Natural killer cell (primary cell): ENCODE measurements at regions not wholly inside any gene's neighbourhood (a gene's known extent, or its start where the extent isn't known, plus 50 kb on each side); places are given as distances from the start of the nearest gene placed in this dataset.

Experiments
- ATAC-seq, 3 donors: fragments of 150-1000 bp in 2 of 3; fragments of 200-7000 bp in 1 of 3; cut with Tn5 transposase; 1 replicate in 1 of 3; 2 replicates in 2 of 3; pipeline ENCODE4 v1.10.0; 2021; ENCODE audit warnings: mild to moderate bottlenecking in 2 of 3, moderate library complexity in 2 of 3
- DNase-seq, 2 donors: peaks; one replicate each; pipeline versions ENCODE4 v3.0.0 to v3.0.0-alpha.2; 2013 to 2021; ENCODE audit warnings: mixed read lengths in 1 of 2
- H3K27ac ChIP-seq: one replicate; pipeline ENCODE4 v1.5.1; 2013; ENCODE audit warnings: mild to moderate bottlenecking, low read length
- H3K27me3 ChIP-seq: one replicate; pipeline ENCODE4 v1.6.1; 2013; ENCODE audit warnings: low read length; ENCODE audit not compliant: control insufficient read depth, insufficient read depth
- H3K36me3 ChIP-seq: one replicate; pipeline ENCODE4 v1.6.1; 2013; ENCODE audit warnings: low read length; ENCODE audit not compliant: control insufficient read depth, insufficient read depth
- H3K4me1 ChIP-seq: one replicate; pipeline ENCODE4 v1.6.1; 2013; ENCODE audit warnings: low read length; ENCODE audit not compliant: control insufficient read depth, insufficient read depth
- H3K4me3 ChIP-seq: one replicate; pipeline ENCODE4 v1.5.1; 2013; ENCODE audit warnings: low read length
- H3K9me3 ChIP-seq: one replicate; pipeline ENCODE4 v1.6.1; 2013; ENCODE audit warnings: low read length; ENCODE audit not compliant: control insufficient read depth, insufficient read depth
- H3K27ac Mint-ChIP-seq, 2 donors: one replicate each; pipeline ENCODE4 v1.8.0; 2022; ENCODE audit warnings: mild to moderate bottlenecking in 2 of 2, mixed read lengths in 2 of 2, moderate library complexity in 1 of 2
- H3K27me3 Mint-ChIP-seq, 2 donors: one replicate each; pipeline ENCODE4 v1.8.0; 2022; ENCODE audit warnings: low read depth in 2 of 2, mixed read lengths in 2 of 2
- H3K36me3 Mint-ChIP-seq: one replicate; pipeline ENCODE4 v1.8.0; 2022; ENCODE audit warnings: mixed read lengths
- H3K4me1 Mint-ChIP-seq, 2 donors: one replicate each; pipeline ENCODE4 v1.8.0; 2022; ENCODE audit warnings: mixed read lengths in 2 of 2
- H3K4me3 Mint-ChIP-seq: one replicate; pipeline ENCODE4 v1.8.0; 2022; ENCODE audit warnings: mild to moderate bottlenecking, moderate library complexity, mixed read lengths
- H3K9me3 Mint-ChIP-seq, 2 donors: one replicate each; pipeline ENCODE4 v1.8.0; 2022; ENCODE audit warnings: mixed read lengths in 2 of 2
- CTCF ChIP-seq: fragments of 200-600 bp; IDR thresholded peaks from one replicate; pipeline ENCODE4 v1.8.0; 2022; ENCODE audit warnings: antibody characterized with exemption
- WGBS: methylation state at CpG from one replicate; pipeline ENCODE4 v1.1.7; 2013; ENCODE audit warnings: missing lambda C conversion rate; ENCODE audit not compliant: insufficient coverage; 5-methylcytosine and 5-hydroxymethylcytosine counted together
- intact Hi-C: fragments of 100-400 bp; cut with micrococcal nuclease; formaldehyde crosslinking; loops from one replicate; pipeline ENCODE4 v1.14.2; 2022

DNA sequence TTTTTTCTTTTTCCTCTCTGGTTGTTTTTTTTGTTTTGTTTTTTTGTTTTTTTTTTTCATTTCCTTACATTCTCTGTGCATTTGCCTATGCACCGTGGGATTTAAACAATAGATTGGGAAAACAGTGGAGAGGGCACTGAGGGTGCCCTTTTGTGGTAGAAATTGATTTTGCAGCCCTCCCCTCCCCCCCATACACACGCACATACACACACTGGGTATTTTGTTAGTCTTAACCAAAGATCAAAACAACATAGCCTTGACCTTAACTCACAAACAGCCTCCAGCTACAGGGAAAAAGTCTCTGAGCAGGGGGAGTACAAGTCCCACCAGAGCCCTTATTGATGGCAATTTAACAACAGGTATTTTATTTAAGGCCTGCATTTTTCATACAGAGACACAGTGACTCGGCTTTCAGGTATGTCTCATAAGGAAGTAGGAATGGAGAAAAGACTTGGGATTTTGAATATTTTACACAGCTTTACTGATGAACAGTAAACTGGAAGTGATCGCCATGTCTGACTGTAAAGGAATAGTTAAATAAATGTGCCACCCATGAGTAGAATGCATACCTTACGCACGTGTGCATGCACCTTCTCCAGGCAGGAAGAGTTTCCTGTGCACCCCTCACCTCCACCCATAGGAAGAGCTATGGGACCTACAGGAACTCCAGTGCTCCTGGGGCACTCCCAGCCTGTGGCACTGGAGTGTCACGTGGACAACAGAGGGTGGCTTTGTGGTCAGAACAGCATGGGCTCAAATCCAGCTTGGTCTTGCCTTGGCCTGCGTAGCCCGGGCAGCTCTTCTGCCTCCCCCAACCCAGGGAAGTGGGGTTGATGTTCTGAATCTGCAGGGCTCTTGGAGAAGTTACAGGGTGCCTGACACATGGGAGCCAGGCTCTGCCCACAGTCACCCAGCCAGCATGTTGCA, 266.4 kb downstream of the ANAPC1 start:
- Histone ChIP-seq H3K27ac (no peak overlapping the region), H3K27me3 (no peaks in the 10 kb centered on the region), H3K36me3 (no peaks in the 10 kb centered on the region), H3K9me3 (no peaks in the 10 kb centered on the region), H3K4me1 (peaks cover 13% of the 10 kb centered on the region), H3K4me3 (no peak overlapping the region)
- peaks cover 10 to 22% of the 10 kb centered on the region in 2 donors for H3K4me1 Mint-ChIP-seq
- H3K9me3 Mint-ChIP-seq, result no peaks in the 10 kb centered on the region
- H3K27ac Mint-ChIP-seq, result no peak overlapping the region
- DNase-seq, result no peak
- intact Hi-C loops, result no loop called here
- no peaks in the 10 kb centered on the region for H3K36me3 Mint-ChIP-seq
- ATAC-seq, result no peak
- WGBS, result 73% methylated on average over 8 of the region's 9 CpGs
- H3K4me3 Mint-ChIP-seq, result no peak overlapping the region
- no peak for TF ChIP-seq CTCF
- H3K27me3 Mint-ChIP-seq, result peaks cover 2 to 9% of the 10 kb centered on the region in 2 donors

GRCh38 chr2:111618226-111618977, 265.6 kb downstream of the ANAPC1 start:
- peaks cover 10 to 25% of the 10 kb centered on the region in 2 donors for H3K4me1 Mint-ChIP-seq
- intact Hi-C loops, result no loop called here
- H3K36me3 Mint-ChIP-seq, result no peaks in the 10 kb centered on the region
- Histone ChIP-seq H3K27me3 (no peaks in the 10 kb centered on the region), H3K27ac (no peak overlapping the region), H3K9me3 (no peaks in the 10 kb centered on the region), H3K36me3 (no peaks in the 10 kb centered on the region), H3K4me1 (peaks cover 13% of the 10 kb centered on the region), H3K4me3 (no peak overlapping the region)
- ATAC-seq (peak in 2 of 3 donors; percentile 11 to 22), DNase-seq (no peak)
- no peaks in the 10 kb centered on the region for H3K9me3 Mint-ChIP-seq
- TF ChIP-seq CTCF, result no peak
- no peak overlapping the region for H3K4me3 Mint-ChIP-seq
- H3K27me3 Mint-ChIP-seq, result peaks cover 2 to 9% of the 10 kb centered on the region in 2 donors
- peak overlapping the region; percentile 75 to 83 for H3K27ac Mint-ChIP-seq
- 64% methylated on average over 16 of the region's 16 CpGs for WGBS

- H3K4me1 Mint-ChIP-seq, result peaks cover 14 to 31% of the 10 kb centered on the region in 2 donors
- peaks cover 13% of the 10 kb centered on the region for H3K4me1 ChIP-seq
- no peaks in the 10 kb centered on the region for H3K9me3 ChIP-seq
- ATAC-seq (peak; percentile 82 to 93 (median 89)), DNase-seq (peak; percentile 35 to 45)
- intact Hi-C loops, result no loop called here
- WGBS, result 59% methylated on average over 10 of the region's 11 CpGs
- peaks cover 2 to 9% of the 10 kb centered on the region in 2 donors for H3K27me3 Mint-ChIP-seq
- H3K4me3 ChIP-seq, result no peak overlapping the region
- no peak for TF ChIP-seq CTCF
- no peaks in the 10 kb centered on the region for H3K36me3 Mint-ChIP-seq
- no peaks in the 10 kb centered on the region for H3K9me3 Mint-ChIP-seq
- H3K27ac Mint-ChIP-seq, result peak overlapping the region; percentile 75 to 83
- no peaks in the 10 kb centered on the region for H3K27me3 ChIP-seq
- no peak overlapping the region for H3K27ac ChIP-seq
- no peak overlapping the region for H3K4me3 Mint-ChIP-seq
- no peaks in the 10 kb centered on the region for H3K36me3 ChIP-seq
Observed at GRCh38 chr2:111618978-111619902, 264.8 kb downstream of the ANAPC1 start.
